Muscle layer of duodenum (tissue), 2 donors: ENCODE measurements at regions not wholly inside any gene's neighbourhood (a gene's known extent, or its start where the extent isn't known, plus 50 kb on each side); places are given as distances from the start of the nearest gene placed in this dataset.

Experiments used
- H3K27ac ChIP-seq: one replicate; pipeline ENCODE4 v1.7.0; 2013; ENCODE audit warnings: mild to moderate bottlenecking, low read length
- H3K27me3 ChIP-seq: one replicate; pipeline ENCODE4 v1.7.0; 2013; ENCODE audit warnings: low read depth, mild to moderate bottlenecking, control low read depth, low read length
- H3K36me3 ChIP-seq, 2 donors: one replicate each; pipeline ENCODE4 v1.7.0; 2013; ENCODE audit warnings: low read length in 2 of 2, control low read depth in 1 of 2, mild to moderate bottlenecking in 1 of 2; ENCODE audit not compliant: insufficient read depth in 2 of 2, control insufficient read depth in 1 of 2
- H3K4me1 ChIP-seq, 2 donors: one replicate each; pipeline ENCODE4 v1.7.0; 2013; ENCODE audit warnings: low read length in 2 of 2, mild to moderate bottlenecking in 2 of 2, control low read depth in 1 of 2, moderate library complexity in 1 of 2; ENCODE audit not compliant: insufficient read depth in 2 of 2, control insufficient read depth in 1 of 2
- H3K4me3 ChIP-seq, 2 donors: one replicate each; pipeline ENCODE4 v1.7.0; 2013; ENCODE audit warnings: low read length in 2 of 2, low read depth in 1 of 2, mild to moderate bottlenecking in 1 of 2
- H3K9me3 ChIP-seq, 2 donors: one replicate each; pipeline ENCODE4 v1.7.0; 2013; ENCODE audit warnings: low read length in 2 of 2, control low read depth in 1 of 2, mild to moderate bottlenecking in 1 of 2; ENCODE audit not compliant: control insufficient read depth in 1 of 2
- donor health status: healthy.

- no peaks in the 10 kb centered on the region for H3K27me3 ChIP-seq
- peak overlapping the region in 1 of 2 donors; percentile 10 for H3K4me3 ChIP-seq
- peaks cover 0 to 62% of the 10 kb centered on the region in 2 donors for H3K9me3 ChIP-seq
- H3K27ac ChIP-seq, result no peak overlapping the region
- H3K4me1 ChIP-seq, result no peaks in the 10 kb centered on the region
- H3K36me3 ChIP-seq, result no peaks in the 10 kb centered on the region
Observed at GRCh38 chr7:64099656-64100531, 54.7 kb downstream of the ZNF727 start.

GRCh38 chr7:64101126-64101942 is 56.1 kb downstream of the ZNF727 start:
- H3K9me3 ChIP-seq, result peaks cover 0 to 54% of the 10 kb centered on the region in 2 donors

GRCh38 chr7:64101943-64102655 is 56.9 kb downstream of the ZNF727 start:
- H3K27ac ChIP-seq, result no peak overlapping the region
- peaks cover 0 to 48% of the 10 kb centered on the region in 2 donors for H3K9me3 ChIP-seq
- H3K36me3 ChIP-seq, result no peaks in the 10 kb centered on the region

More at GRCh38 chr7:64101126-64101942, 56.1 kb downstream of the ZNF727 start:
- Histone ChIP-seq H3K27ac (no peak overlapping the region), H3K36me3 (no peaks in the 10 kb centered on the region), H3K27me3 (no peaks in the 10 kb centered on the region), H3K4me3 (peak overlapping the region in 1 of 2 donors; percentile 39), H3K4me1 (no peaks in the 10 kb centered on the region)

GRCh38 chr7:64102656-64103400 is 57.6 kb downstream of the ZNF727 start:
- Histone ChIP-seq H3K27me3 (no peaks in the 10 kb centered on the region), H3K4me3 (peak overlapping the region in 1 of 2 donors; percentile 39), H3K9me3 (peaks cover 0 to 44% of the 10 kb centered on the region in 2 donors), H3K4me1 (no peaks in the 10 kb centered on the region), H3K27ac (no peak overlapping the region), H3K36me3 (no peaks in the 10 kb centered on the region)

More at GRCh38 chr7:64101943-64102655, 56.9 kb downstream of the ZNF727 start:
- H3K27me3 ChIP-seq, result no peaks in the 10 kb centered on the region
- H3K4me3 ChIP-seq, result peak overlapping the region in 1 of 2 donors; percentile 39
- no peaks in the 10 kb centered on the region for H3K4me1 ChIP-seq

- Histone ChIP-seq H3K27me3 (no peaks in the 10 kb centered on the region), H3K4me1 (no peaks in the 10 kb centered on the region), H3K4me3 (no peak overlapping the region), H3K36me3 (no peaks in the 10 kb centered on the region), H3K9me3 (peaks cover 0 to 25% of the 10 kb centered on the region in 2 donors), H3K27ac (no peak overlapping the region)
Observed at GRCh38 chr7:64113981-64114380, 68.7 kb downstream of the ZNF727 start.

GRCh38 chr7:64114791-64115190 is 69.6 kb downstream of the ZNF727 start:
- no peaks in the 10 kb centered on the region for H3K4me1 ChIP-seq
- no peaks in the 10 kb centered on the region for H3K36me3 ChIP-seq
- no peak overlapping the region for H3K27ac ChIP-seq
- H3K4me3 ChIP-seq, result no peak overlapping the region
- peaks cover 0 to 28% of the 10 kb centered on the region in 2 donors for H3K9me3 ChIP-seq
- no peaks in the 10 kb centered on the region for H3K27me3 ChIP-seq

GRCh38 chr7:64131696-64132095 is 75.3 kb upstream of the ZNF735 start:
- no peaks in the 10 kb centered on the region for H3K36me3 ChIP-seq
- H3K4me1 ChIP-seq, result no peaks in the 10 kb centered on the region
- H3K9me3 ChIP-seq, result peaks cover 0 to 50% of the 10 kb centered on the region in 2 donors
- no peak overlapping the region for H3K27ac ChIP-seq
- no peaks in the 10 kb centered on the region for H3K27me3 ChIP-seq
- no peak overlapping the region for H3K4me3 ChIP-seq
